OCI-LY3 (cell line): ENCODE measurements at regions not wholly inside any gene's neighbourhood (a gene's known extent, or its start where the extent isn't known, plus 50 kb on each side); places are given as distances from the start of the nearest gene placed in this dataset.
"Not testable (repeated sequence)": the region's sequence is repeated elsewhere in the genome, so short reads cannot be mapped to it uniquely, and the experiment has no call there.

ENCODE experiments used
- EZH2phosphoT487 ChIP-seq: fragments of 200-600 bp; shearing (Covaris generic); IDR thresholded peaks from 2 replicates; pipeline ENCODE4 v1.6.1; 2018; ENCODE audit warnings: antibody characterized with exemption, mixed run types, low read depth
- TF ChIP-seq, protein P1 (sequence below): fragments of 200-600, 300-600 bp; sonication (generic); IDR thresholded peaks from 2 replicates; pipeline ENCODE4 v1.5.1; 2014; ENCODE audit warnings: antibody characterized with exemption, low read length, low read depth

DNA sequence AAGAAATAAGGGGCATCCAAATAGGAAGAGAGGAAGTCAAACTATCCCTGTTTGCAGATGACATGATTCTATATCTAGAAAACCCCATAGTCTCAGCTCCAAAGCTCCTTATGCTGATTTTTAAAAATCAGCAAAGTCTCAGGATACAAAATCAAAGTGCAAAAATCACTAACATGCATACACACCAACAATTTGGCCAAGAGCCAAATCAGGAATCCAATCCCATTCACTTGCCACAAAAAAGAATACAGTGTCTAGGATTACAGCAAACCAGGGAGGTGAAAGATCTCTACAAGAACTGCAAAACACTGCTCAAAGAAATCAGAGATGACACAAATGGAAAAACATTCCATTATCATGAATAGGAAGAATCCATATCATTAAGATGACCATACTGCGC is 155.8 kb upstream of the ARHGAP42 start:
- TF ChIP-seq, protein P1, sequence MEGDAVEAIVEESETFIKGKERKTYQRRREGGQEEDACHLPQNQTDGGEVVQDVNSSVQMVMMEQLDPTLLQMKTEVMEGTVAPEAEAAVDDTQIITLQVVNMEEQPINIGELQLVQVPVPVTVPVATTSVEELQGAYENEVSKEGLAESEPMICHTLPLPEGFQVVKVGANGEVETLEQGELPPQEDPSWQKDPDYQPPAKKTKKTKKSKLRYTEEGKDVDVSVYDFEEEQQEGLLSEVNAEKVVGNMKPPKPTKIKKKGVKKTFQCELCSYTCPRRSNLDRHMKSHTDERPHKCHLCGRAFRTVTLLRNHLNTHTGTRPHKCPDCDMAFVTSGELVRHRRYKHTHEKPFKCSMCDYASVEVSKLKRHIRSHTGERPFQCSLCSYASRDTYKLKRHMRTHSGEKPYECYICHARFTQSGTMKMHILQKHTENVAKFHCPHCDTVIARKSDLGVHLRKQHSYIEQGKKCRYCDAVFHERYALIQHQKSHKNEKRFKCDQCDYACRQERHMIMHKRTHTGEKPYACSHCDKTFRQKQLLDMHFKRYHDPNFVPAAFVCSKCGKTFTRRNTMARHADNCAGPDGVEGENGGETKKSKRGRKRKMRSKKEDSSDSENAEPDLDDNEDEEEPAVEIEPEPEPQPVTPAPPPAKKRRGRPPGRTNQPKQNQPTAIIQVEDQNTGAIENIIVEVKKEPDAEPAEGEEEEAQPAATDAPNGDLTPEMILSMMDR = not testable (repeated sequence)
- not testable (repeated sequence) for TF ChIP-seq EZH2phosphoT487
